ENCODE measurements at regions not wholly inside any gene's neighbourhood (a gene's known extent, or its start where the extent isn't known, plus 50 kb on each side); places are given as distances from the start of the nearest gene placed in this dataset.

DNA sequence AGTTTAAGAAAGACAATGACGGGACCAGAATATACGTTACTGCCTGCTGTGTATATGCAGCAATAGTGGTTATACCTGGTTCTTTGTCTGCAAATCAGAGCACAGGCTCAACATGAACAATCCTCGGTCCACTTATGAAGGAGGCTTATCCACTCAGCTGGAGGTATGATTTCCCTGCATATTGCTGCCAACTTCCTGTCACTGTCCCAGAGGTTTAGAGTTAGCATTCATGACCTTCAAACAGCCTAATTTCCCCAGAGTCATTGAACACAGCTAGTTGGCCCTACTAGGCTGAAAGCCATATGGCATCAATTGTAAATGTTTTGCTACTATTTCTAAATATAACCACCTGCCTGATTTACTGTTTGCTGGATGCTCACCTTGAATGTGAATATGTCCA lies 224.9 kb upstream of the ZNF717 start:
- TF ChIP-seq, protein P1, sequence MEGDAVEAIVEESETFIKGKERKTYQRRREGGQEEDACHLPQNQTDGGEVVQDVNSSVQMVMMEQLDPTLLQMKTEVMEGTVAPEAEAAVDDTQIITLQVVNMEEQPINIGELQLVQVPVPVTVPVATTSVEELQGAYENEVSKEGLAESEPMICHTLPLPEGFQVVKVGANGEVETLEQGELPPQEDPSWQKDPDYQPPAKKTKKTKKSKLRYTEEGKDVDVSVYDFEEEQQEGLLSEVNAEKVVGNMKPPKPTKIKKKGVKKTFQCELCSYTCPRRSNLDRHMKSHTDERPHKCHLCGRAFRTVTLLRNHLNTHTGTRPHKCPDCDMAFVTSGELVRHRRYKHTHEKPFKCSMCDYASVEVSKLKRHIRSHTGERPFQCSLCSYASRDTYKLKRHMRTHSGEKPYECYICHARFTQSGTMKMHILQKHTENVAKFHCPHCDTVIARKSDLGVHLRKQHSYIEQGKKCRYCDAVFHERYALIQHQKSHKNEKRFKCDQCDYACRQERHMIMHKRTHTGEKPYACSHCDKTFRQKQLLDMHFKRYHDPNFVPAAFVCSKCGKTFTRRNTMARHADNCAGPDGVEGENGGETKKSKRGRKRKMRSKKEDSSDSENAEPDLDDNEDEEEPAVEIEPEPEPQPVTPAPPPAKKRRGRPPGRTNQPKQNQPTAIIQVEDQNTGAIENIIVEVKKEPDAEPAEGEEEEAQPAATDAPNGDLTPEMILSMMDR (IDR thresholded peaks at IDR 0.05; ENCODE audit: low read depth, low read length), result no peak
- no peak for DNase-seq (ENCODE audit: low read depth, low spot score)
- H3K4me3 ChIP-seq (ENCODE audit: low read depth, low read length), result no peak overlapping the region
- in situ Hi-C loops (cut with HindIII; ENCODE audit: low sequenced_read_pairs), result no loop called here

DNA sequence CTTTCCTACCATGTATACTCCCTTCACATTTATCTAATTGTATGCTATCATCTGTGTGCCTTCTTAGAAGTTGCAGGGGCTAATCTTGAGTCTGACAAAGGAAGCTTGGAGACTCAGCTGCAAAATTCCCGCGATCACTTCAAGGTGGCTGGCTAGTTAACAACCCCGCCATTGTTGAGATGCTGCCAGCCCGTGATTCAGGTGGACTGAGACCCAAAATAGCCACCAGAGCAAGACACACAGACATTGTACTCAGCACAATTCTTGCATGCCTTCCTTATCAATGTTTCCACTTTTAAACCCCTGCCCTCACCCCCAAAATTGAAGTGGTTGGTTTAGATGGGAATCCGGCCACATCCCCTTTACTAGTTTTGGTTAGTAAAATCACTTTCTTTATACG lies 225.8 kb upstream of the ZNF717 start:
- in situ Hi-C loops (cut with HindIII; ENCODE audit: low sequenced_read_pairs), result no loop called here
- H3K4me3 ChIP-seq (ENCODE audit: low read depth, low read length), result no peak overlapping the region
- no peak for DNase-seq (ENCODE audit: low read depth, low spot score)
- TF ChIP-seq, protein P1 (IDR thresholded peaks at IDR 0.05; ENCODE audit: low read depth, low read length), result no peak

DNA sequence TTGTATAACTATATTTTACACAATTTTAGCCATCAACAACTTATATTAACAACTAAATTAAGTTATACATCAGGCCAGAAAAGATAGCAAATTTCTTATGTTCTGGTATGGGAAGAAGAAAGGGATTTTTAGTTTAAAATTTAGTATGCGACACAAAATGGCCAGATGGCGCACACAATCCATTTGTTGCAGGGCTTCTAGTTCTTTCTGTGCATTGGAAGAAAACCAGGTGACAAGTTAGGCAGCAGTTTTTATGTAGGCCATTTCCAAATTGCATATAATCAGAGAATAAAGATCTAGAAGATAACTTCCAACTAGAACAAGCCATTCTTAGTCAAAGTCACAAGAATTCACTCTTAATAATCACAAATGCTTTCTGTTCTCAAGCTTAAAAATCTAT lies 230.1 kb upstream of the ZNF717 start:
- no peak overlapping the region for H3K4me3 ChIP-seq (ENCODE audit: low read depth, low read length)
- TF ChIP-seq, protein P1 (IDR thresholded peaks at IDR 0.05; ENCODE audit: low read depth, low read length), result no peak
- in situ Hi-C loops (cut with HindIII; ENCODE audit: low sequenced_read_pairs), result no loop called here
- DNase-seq (ENCODE audit: low read depth, low spot score), result no peak

DNA sequence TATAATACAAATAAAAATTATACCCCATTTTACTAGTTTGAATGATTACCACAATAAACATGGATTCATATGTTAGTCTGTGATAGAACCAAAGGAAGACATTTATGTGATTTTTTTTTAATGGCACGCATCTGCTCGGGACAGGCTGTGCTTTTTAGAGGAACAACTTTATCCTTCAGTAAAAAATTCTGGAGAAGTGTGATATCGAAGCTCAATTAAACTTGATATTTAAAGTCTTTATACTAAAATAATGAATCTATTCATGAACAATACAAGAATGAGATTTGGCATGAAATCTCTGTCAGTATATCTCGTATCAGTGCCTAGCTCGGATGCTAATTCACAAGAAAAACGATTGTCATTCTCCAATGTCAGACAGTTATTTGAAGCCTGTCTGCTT lies 230.8 kb upstream of the ZNF717 start:
- TF ChIP-seq, protein P1 (IDR thresholded peaks at IDR 0.05; ENCODE audit: low read depth, low read length), result no peak
- in situ Hi-C loops (cut with HindIII; ENCODE audit: low sequenced_read_pairs), result no loop called here
- no peak overlapping the region for H3K4me3 ChIP-seq (ENCODE audit: low read depth, low read length)
- DNase-seq (ENCODE audit: low read depth, low spot score), result no peak

DNA sequence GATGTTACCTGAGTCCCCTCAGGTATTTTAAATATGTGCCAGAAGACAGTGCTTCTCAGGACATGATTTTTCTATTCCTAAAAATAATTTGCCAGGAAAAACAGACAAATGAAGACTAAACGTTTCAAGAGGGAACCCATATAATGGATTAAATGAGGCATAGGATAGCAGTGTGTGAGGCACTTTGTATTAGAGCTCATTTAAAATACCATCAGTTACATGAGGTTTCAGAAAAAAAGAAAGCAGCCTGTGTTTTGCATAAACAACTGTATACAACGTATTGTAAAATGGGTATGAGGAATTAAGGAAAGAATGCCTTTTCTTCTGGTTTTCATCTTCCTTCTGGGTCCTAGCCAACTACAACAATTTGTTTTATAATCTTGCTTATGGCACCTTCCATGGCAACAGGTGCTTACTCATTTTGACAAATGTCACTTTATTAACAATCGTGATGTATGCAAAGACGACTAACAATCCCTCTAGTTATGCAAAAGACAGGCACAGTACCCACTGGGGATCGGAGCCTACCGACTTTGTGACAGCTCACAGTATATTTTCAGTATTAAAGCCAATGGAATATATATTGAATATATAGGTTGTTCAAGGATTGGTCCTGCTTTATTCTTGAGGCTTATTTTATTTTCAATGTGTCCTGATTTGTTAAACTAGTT lies 231.6 kb upstream of the ZNF717 start:
- in situ Hi-C loops (cut with HindIII; ENCODE audit: low sequenced_read_pairs), result no loop called here

DNA sequence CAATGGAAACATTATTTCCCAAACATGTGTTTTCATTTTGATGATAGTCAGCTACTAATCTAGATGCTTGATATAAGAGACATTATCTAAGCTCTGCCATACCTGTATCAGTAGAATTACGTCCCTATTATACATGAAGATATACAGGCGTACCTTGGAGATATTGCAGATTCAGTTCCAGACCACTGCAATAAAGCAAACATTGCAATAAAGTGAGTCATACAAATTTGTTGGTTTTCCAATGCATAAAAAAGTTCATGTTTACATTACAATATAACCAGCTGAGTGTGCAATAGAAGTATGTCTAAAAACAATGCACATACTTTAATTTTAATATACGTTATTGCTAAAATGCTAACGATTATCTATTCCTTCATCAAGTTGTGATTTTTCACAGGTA lies 236.0 kb upstream of the ZNF717 start:
- in situ Hi-C loops (cut with HindIII; ENCODE audit: low sequenced_read_pairs), result no loop called here
- H3K4me3 ChIP-seq (ENCODE audit: low read depth, low read length), result no peak overlapping the region
- peak; percentile 35 for DNase-seq (ENCODE audit: low read depth, low spot score)
- TF ChIP-seq, protein P1 (IDR thresholded peaks at IDR 0.05; ENCODE audit: low read depth, low read length), result no peak

More for the DNA sequence above, 231.6 kb upstream of the ZNF717 start:
- TF ChIP-seq, protein P1 (IDR thresholded peaks at IDR 0.05; ENCODE audit: low read depth, low read length), result no peak
- no peak overlapping the region for H3K4me3 ChIP-seq (ENCODE audit: low read depth, low read length)
- DNase-seq (ENCODE audit: low read depth, low spot score), result no peak
